A549 (cell line): ENCODE measurements at regions not wholly inside any gene's neighbourhood (a gene's known extent, or its start where the extent isn't known, plus 50 kb on each side); places are given as distances from the start of the nearest gene placed in this dataset.
A peak's percentile ranks its signal among the peaks of the same experiment; 100 is the strongest.

Source experiments
- ATAC-seq, 2 experiments: fragments of 200-7000 bp in 1 of 2; fragments of >200 bp in 1 of 2; cut with Nextera tagmentation in 1 of 2; cut with Tn5 transposase in 1 of 2; 3 replicates each; pipeline versions ENCODE4 v1.8.0 to v1.9.1; 2018 to 2020; ENCODE audit warnings: mild to moderate bottlenecking in 1 of 2, moderate library complexity in 1 of 2
- CTCF ChIA-PET: fragments of 300-600 bp; sonication (Branson Sonifier 250); formaldehyde crosslinking; extraction: SDS; loops from one replicate; lab custom pipeline; 2021; ENCODE audit warnings: antibody characterized with exemption, inconsistent platforms; lab: Yijun Ruan, JAX
- POLR2A ChIA-PET: fragments of 350-600 bp; formaldehyde crosslinking; extraction: SDS; loops from one replicate; lab custom pipeline; 2021; ENCODE audit warnings: antibody characterized with exemption, inconsistent platforms; lab: Yijun Ruan, JAX
- DNase-seq, 2 experiments: peaks; one replicate each; pipeline versions ENCODE4 v3.0.0 to v3.0.0-alpha.2; 2011 to 2016; ENCODE audit warnings: low read depth in 1 of 2, low spot score in 1 of 2
- FAIRE-seq: peaks from 2 replicates; lab custom pipeline; 2011; peaks lifted over from hg19 to GRCh38; lab: Jason Lieb, UNC
- H3K27ac ChIP-seq, 2 experiments: fragments of >200 bp; sonication (Bioruptor Twin); formaldehyde crosslinking; 3 replicates each; pipeline ENCODE4 v1.5.1; 2016 to 2017
- H3K4me1 ChIP-seq: fragments of >200 bp; sonication (Bioruptor Twin); formaldehyde crosslinking; 3 replicates; pipeline ENCODE4 v1.6.1; 2016
- H3K4me2 ChIP-seq: fragments of >200 bp; sonication (Bioruptor Twin); formaldehyde crosslinking; 3 replicates; pipeline ENCODE4 v1.6.1; 2016
- H3K4me3 ChIP-seq: fragments of >200 bp; sonication (Bioruptor Twin); formaldehyde crosslinking; 3 replicates; pipeline ENCODE4 v1.5.1; 2016
- H3K9me3 ChIP-seq: fragments of >200 bp; sonication (Bioruptor Twin); formaldehyde crosslinking; 3 replicates; pipeline ENCODE4 v1.6.1; 2016
- BHLHE40 ChIP-seq: IDR thresholded peaks from 2 replicates; pipeline ENCODE4 v1.6.1; 2012; ENCODE audit warnings: low read depth, low read length, inconsistent platforms
- EHF ChIP-seq: fragments of 250-450 bp; sonication (Bioruptor Pico); IDR thresholded peaks from 2 replicates; pipeline ENCODE4 v1.5.0; 2020; ENCODE audit warnings: mild to moderate bottlenecking
- FOSB ChIP-seq: fragments of 250-450 bp; sonication (Bioruptor Pico); IDR thresholded peaks from 2 replicates; pipeline ENCODE4 v1.5.0; 2020; ENCODE audit warnings: mild to moderate bottlenecking, moderate library complexity
- FOXS1 ChIP-seq: fragments of 250-450 bp; sonication (Bioruptor Pico); IDR thresholded peaks from 2 replicates; pipeline ENCODE4 v1.5.0; 2020; ENCODE audit warnings: mild to moderate bottlenecking, moderate library complexity
- HOXA7 ChIP-seq: fragments of 250-450 bp; sonication (Bioruptor Pico); IDR thresholded peaks from 2 replicates; pipeline ENCODE4 v1.5.0; 2020; ENCODE audit warnings: mild to moderate bottlenecking, moderate library complexity
- HOXB13 ChIP-seq: fragments of 250-450 bp; sonication (Bioruptor Pico); IDR thresholded peaks from 2 replicates; pipeline ENCODE4 v1.5.0; 2020; ENCODE audit warnings: low read depth, mild to moderate bottlenecking, moderate library complexity
- JUNB ChIP-seq: fragments of >200 bp; sonication (Bioruptor Twin); formaldehyde crosslinking; IDR thresholded peaks from 2 replicates; pipeline ENCODE4 v1.6.1; 2016
- KDM1A ChIP-seq: fragments of 200-600 bp; sonication (generic); IDR thresholded peaks from 2 replicates; pipeline ENCODE4 v1.6.1; 2016; ENCODE audit warnings: low read depth, mild to moderate bottlenecking
- MAFK ChIP-seq: fragments of 450-650 bp; IDR thresholded peaks from 2 replicates; pipeline ENCODE4 v1.6.1; 2014; ENCODE audit not compliant: partially characterized antibody
- NR3C1 ChIP-seq: fragments of >200 bp; sonication (Bioruptor Twin); formaldehyde crosslinking; IDR thresholded peaks from 3 replicates; pipeline ENCODE4 v1.6.1; 2017
- PHF8 ChIP-seq: fragments of 200-600 bp; sonication (generic); IDR thresholded peaks from 2 replicates; pipeline ENCODE4 v1.6.1; 2016; ENCODE audit warnings: low read depth, mild to moderate bottlenecking, antibody characterized with exemption, moderate library complexity, borderline replicate concordance
- POLR2AphosphoS2 ChIP-seq: conservative IDR thresholded peaks from 2 replicates; pipeline ENCODE4 v1.6.1; 2012; ENCODE audit warnings: low read length, improper control_type of control experiment, inconsistent platforms
- RARB ChIP-seq: fragments of 250-450 bp; sonication (Bioruptor Pico); IDR thresholded peaks from 2 replicates; pipeline ENCODE4 v1.8.0; 2021; ENCODE audit warnings: mild to moderate bottlenecking, moderate library complexity
- RCOR1 ChIP-seq: fragments of 150-350 bp; IDR thresholded peaks from 2 replicates; pipeline ENCODE4 v1.6.1; 2014; ENCODE audit warnings: antibody characterized with exemption, low read length, low read depth
- RNF2 ChIP-seq: fragments of 200-600 bp; sonication (generic); IDR thresholded peaks from 2 replicates; pipeline ENCODE4 v1.6.1; 2016; ENCODE audit warnings: low read depth, mild to moderate bottlenecking, antibody characterized with exemption, moderate library complexity, borderline replicate concordance
- SMC3 ChIP-seq: fragments of >200 bp; sonication (Bioruptor Twin); formaldehyde crosslinking; IDR thresholded peaks from 3 replicates; pipeline ENCODE4 v1.6.1; 2018; ENCODE audit warnings: inconsistent platforms
- ZNF302 ChIP-seq: fragments of 250-450 bp; sonication (Bioruptor Pico); IDR thresholded peaks from 2 replicates; pipeline ENCODE4 v1.9.0; 2021; ENCODE audit warnings: inconsistent platforms, mild to moderate bottlenecking, moderate library complexity
- ZSCAN20 ChIP-seq: fragments of 250-450 bp; sonication (Bioruptor Pico); IDR thresholded peaks from 2 replicates; pipeline ENCODE4 v1.8.0; 2022; ENCODE audit warnings: mild to moderate bottlenecking, moderate library complexity
- WGBS: methylation state at CpG from one replicate; pipeline ENCODE4 v1.1.6; 2017; ENCODE audit errors: missing lambda C conversion rate; 5-methylcytosine and 5-hydroxymethylcytosine counted together
- TF ChIP-seq, protein P1 (sequence below): IDR thresholded peaks from 2 replicates; pipeline ENCODE4 v1.6.1; 2012
- TF ChIP-seq, protein P2 (sequence below): fragments of 250-450 bp; sonication (Bioruptor Pico); IDR thresholded peaks from 2 replicates; pipeline ENCODE4 v1.5.0; 2020; ENCODE audit warnings: low read depth, mild to moderate bottlenecking, moderate library complexity
- TF ChIP-seq, protein P3 (sequence below): fragments of >200 bp; sonication (Bioruptor Twin); formaldehyde crosslinking; IDR thresholded peaks from 3 replicates; pipeline ENCODE4 v1.6.1; 2016

DNA sequence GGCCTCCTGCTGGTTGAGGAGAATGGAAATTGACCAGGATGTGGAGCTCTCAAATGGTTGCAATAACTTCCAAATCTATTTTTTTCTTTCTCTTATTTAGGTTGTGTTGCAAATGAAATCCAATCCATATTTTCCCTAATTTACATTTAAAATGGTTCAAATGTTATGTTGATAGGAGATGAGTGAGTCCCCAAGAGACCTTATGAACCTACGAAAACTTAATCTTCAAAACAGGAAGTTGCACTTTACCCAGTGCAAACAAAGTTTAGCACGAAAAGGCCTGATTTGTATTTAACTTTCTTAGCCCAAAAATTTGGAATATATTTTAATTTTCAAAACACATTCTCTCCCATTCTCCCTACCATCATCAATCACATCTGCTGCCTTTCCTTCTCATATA, 59.3 kb upstream of the NDP start:
- H3K9me3 ChIP-seq, result no peaks in the 10 kb centered on the region
- WGBS, result 54% methylated on average over 2 of the region's 2 CpGs
- H3K27ac ChIP-seq, result no peak overlapping the region
- TF ChIP-seq HOXA7 (CRISPR knock-in tag) (no peak), ZSCAN20 (CRISPR knock-in tag) (no peak), PHF8 (no peak), EHF (no peak), JUNB (no peak), KDM1A (no peak), NR3C1 (no peak), BHLHE40 (no peak), POLR2AphosphoS2 (no peak), ZNF302 (CRISPR knock-in tag) (no peak), RCOR1 (no peak), RARB (CRISPR knock-in tag) (no peak), SMC3 (no peak)
- TF ChIP-seq, protein P1, sequence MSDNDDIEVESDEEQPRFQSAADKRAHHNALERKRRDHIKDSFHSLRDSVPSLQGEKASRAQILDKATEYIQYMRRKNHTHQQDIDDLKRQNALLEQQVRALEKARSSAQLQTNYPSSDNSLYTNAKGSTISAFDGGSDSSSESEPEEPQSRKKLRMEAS, result no peak
- TF ChIP-seq, protein P2, sequence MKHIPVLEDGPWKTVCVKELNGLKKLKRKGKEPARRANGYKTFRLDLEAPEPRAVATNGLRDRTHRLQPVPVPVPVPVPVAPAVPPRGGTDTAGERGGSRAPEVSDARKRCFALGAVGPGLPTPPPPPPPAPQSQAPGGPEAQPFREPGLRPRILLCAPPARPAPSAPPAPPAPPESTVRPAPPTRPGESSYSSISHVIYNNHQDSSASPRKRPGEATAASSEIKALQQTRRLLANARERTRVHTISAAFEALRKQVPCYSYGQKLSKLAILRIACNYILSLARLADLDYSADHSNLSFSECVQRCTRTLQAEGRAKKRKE, result no peak
- TF ChIP-seq, protein P3, sequence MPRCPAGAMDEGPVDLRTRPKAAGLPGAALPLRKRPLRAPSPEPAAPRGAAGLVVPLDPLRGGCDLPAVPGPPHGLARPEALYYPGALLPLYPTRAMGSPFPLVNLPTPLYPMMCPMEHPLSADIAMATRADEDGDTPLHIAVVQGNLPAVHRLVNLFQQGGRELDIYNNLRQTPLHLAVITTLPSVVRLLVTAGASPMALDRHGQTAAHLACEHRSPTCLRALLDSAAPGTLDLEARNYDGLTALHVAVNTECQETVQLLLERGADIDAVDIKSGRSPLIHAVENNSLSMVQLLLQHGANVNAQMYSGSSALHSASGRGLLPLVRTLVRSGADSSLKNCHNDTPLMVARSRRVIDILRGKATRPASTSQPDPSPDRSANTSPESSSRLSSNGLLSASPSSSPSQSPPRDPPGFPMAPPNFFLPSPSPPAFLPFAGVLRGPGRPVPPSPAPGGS, result no peak
- ChIA-PET POLR2A (no interaction called here), CTCF (interaction anchor here (1.4 kb wide), 1 partner anchor 75 kb away, joined by 3 read pairs; no protein-coding TSS in a partner anchor)
- DNase-seq (no peak), FAIRE-seq (no peak), ATAC-seq (no peak)
- H3K4me3 ChIP-seq, result no peak overlapping the region
- H3K4me2 ChIP-seq, result no peak overlapping the region
- no peaks in the 10 kb centered on the region for H3K4me1 ChIP-seq

DNA sequence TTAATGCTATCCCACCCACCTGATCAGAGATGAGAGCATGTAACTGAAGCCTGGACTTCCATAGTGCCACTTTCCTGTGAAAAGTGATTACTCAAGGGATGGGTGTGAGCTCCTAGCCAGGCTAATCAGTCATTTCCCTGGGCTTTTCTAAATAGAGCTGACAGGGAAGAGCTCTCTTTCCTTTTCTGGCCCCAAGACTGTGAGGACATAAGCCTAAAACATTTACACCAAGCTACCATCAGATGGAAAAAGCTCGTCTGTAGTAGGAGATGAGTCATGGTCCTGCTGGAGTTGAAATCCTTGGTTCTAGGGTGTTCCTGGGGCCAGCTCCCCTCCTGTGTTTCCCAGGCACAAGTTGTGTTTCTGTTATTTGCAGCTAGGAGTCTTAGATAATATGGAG, 52.4 kb upstream of the NDP start:
- DNase-seq (peak in 1 of 2 experiments; percentile 4), FAIRE-seq (peak; percentile 84), ATAC-seq (no peak)
- peak overlapping the region in 1 of 2 experiments; percentile 33; a peak in 1 of 6 replicates for H3K27ac ChIP-seq
- H3K4me2 ChIP-seq, result no peak overlapping the region
- H3K4me1 ChIP-seq, result no peaks in the 10 kb centered on the region
- no peak overlapping the region for H3K4me3 ChIP-seq
- TF ChIP-seq HOXB13 (CRISPR knock-in tag) (no peak), MAFK (no peak), RNF2 (no peak), FOXS1 (CRISPR knock-in tag) (no peak), FOSB (CRISPR knock-in tag) (no peak), PHF8 (no peak)
- TF ChIP-seq, protein P3, result no peak
- H3K9me3 ChIP-seq, result no peaks in the 10 kb centered on the region
- 10% methylated on average over 1 of the region's 1 CpG for WGBS
- POLR2A ChIA-PET, result no interaction called here
- CTCF ChIA-PET, result interaction anchor here (0.6 to 2.1 kb wide), 11 partner anchors 9 to 1154 kb away, joined by 3 to 24 read pairs (median 3); no protein-coding TSS in a partner anchor
